HG03460 (cell line): ENCODE measurements at regions not wholly inside any gene's neighbourhood (a gene's known extent, or its start where the extent isn't known, plus 50 kb on each side); places are given as distances from the start of the nearest gene placed in this dataset.

Experiments
- ATAC-seq: cut with Tn5 transposase; IDR thresholded peaks from one replicate; pipeline ENCODE4 v1.9.1; 2021; ENCODE audit not compliant: unreplicated experiment

- ATAC-seq = no peak
These were observed 121.8 kb upstream of the TNR start for GRCh38 chr1:175865041-175865766.

- no peak for ATAC-seq
These were observed 121.2 kb upstream of the TNR start for GRCh38 chr1:175864625-175865024.

GRCh38 chr1:175864183-175864582 is 120.8 kb upstream of the TNR start:
- ATAC-seq = no peak

GRCh38 chr1:175863299-175864050 is 120.1 kb upstream of the TNR start:
- no peak for ATAC-seq

DNA sequence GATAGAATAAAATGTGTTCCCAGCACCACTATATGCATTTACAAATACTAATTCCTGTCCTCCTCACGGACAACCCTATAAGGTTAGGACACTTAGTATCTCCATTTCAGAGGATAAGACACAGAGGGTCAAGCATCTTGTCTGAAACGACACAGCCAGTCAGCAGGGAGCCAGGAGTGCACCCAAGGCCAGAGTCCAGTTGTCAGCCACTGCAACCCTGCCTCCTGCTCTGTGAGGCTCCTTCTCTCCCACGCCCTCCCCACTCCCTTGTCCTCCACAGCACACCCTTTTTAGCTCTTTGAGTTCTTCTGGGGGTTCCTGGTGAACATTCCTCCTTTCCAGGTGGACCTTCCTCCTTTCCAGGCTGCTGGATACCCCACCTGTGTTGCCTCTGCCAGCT is 119.0 kb upstream of the TNR start:
- no peak for ATAC-seq

DNA sequence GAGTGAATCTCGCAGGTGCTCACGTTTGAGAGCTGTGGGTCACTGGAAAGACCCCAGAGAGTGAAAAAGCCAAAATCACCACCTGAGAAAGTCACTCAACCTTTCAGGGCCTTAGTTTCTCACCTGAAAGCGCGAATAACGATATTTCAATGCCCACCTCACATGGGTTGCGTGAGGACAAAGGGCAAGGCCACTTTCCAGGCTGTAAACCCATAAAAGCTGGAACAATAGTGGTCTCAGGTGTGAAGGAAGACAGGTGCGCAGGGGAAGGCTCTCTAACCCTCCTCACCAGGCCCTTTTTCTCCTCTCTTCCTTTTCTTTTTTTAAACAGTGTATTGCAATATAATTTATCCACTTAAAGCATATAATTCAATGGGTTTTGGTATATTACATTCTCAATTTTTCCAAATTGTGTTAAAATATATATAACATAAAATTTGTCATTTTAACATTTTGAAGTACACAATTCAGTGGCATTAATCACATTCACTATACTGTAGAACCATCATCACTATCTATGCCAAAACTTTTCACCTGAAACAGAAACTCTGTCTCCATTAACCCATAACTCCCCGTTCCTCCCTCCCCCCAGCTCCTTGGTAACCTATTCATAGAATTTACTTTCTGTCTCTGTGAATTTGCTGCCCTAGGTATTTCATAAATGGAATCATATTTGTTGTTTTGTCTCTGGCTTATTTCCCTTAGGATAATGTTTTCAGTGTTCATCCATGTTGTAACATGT is 118.4 kb upstream of the TNR start:
- ATAC-seq = no peak

GRCh38 chr1:175857756-175858155 is 114.4 kb upstream of the TNR start:
- no peak for ATAC-seq

- no peak for ATAC-seq
These were observed 110.3 kb upstream of the TNR start for GRCh38 chr1:175853681-175854080.

- no peak for ATAC-seq
These were observed 108.4 kb upstream of the TNR start for GRCh38 chr1:175851749-175852148.

- no peak for ATAC-seq
These were observed 104.9 kb upstream of the TNR start for GRCh38 chr1:175848329-175848728.

- ATAC-seq = no peak
These were observed 102.6 kb upstream of the TNR start for GRCh38 chr1:175845985-175846384.

DNA sequence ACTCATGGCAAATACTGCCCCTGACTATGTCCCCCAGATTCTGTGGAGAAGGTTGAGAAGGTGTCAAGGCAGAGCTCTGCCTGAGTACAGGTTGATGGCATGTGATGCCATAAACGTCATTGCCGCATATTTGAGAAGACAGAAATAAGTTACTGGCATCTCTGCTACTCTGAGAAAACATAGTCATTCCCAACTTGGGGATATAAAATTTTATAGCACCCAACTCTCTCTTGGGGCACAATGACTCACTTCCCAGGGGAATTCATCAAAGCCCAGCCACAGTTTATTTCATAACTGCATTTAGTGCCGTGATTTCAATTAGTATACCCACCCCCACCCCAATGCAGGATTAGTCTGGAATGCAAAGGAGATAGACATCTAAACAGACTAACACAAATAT is 101.9 kb upstream of the TNR start:
- ATAC-seq = no peak

GRCh38 chr1:175844877-175845276 is 101.5 kb upstream of the TNR start:
- no peak for ATAC-seq

DNA sequence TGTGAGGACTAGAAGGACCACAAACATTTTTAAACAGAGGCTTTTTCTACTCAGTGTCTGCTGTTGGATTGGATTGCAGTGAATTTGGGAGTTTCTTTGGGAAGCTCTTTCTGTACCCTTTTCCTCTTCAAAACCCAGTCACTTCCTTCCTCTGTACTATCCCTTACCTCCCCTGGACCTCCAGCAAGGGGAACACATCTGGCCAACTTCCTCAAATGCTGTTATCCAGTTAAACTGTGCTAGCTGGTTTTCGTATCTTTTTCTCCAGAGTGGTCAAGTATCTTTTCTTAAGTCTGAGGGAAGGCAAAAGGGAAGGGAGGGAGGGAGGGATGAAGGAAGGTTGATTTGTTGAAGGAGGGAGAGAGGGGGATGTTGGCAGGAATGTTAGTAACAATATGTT is 99.2 kb upstream of the TNR start:
- no peak for ATAC-seq

DNA sequence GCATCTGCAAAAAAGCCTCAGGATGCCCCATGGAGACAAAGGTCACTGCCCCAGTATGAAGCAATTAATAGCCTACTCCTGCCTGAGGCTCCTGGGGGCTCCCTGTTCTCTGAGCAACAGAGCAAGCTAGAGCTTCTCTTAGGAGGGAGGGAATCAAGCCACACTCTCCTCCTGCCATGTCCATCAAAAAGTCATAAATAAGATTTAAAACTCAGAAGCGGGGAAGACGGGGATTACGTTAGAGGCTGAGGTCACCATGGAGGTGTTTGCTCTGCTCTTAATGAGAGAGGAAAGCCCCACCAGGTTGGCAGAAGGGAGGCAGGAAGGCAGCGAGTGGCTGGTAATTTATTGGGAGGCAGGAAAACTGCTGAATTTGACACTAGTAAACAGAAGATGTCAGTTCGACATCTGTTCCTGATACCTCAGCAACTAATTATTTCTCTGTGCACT is 98.4 kb upstream of the TNR start:
- ATAC-seq = no peak

GRCh38 chr1:175840787-175841186 is 97.4 kb upstream of the TNR start:
- no peak for ATAC-seq

- ATAC-seq = no peak
These were observed 96.6 kb upstream of the TNR start for GRCh38 chr1:175839779-175840669.

DNA sequence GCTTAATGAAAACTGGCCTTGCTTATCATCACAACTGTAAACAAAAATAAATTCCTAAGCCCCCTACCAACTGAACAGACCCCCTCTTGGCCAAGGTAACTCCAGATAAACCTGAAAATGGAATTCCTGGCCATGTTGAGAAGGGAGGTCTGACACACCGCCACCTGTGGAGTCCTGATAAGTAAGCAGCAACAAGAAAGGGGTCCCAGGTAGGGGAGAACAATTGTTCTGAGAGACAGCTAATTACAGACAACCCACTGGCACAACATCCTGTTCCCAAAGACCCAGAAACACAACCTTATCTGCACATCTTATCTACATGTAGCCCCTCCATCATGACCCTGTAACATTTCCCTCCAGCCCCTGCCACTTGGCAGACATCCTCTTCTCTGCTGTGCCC is 91.2 kb upstream of the TNR start:
- ATAC-seq = no peak

DNA sequence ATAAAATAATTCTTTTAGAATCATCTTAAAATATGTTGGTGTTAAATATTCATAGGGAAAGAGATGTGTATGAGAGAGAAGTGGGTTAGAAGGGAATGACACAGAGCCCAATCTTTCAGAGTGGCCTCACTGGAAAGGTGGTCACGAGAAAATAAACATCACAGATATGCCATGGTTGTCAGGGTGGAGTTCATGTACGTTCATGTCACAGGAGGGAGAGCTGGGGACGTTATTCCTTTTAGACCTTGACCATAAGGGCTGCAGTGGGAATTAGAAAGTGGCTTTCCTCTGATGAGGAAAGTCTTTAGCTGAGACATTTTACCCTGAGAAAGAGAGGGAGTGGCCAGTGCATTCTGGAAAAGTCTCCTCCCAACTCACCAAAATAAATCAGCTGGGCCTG is 90.6 kb upstream of the TNR start:
- no peak for ATAC-seq

- ATAC-seq = no peak
These were observed 90.1 kb upstream of the TNR start for GRCh38 chr1:175833502-175833901.

- ATAC-seq = no peak
These were observed 87.1 kb upstream of the TNR start for GRCh38 chr1:175830500-175830899.
